Uterus (tissue), 2 donors: ENCODE measurements at regions not wholly inside any gene's neighbourhood (a gene's known extent, or its start where the extent isn't known, plus 50 kb on each side); places are given as distances from the start of the nearest gene placed in this dataset.

ENCODE experiments used
- POLR2A ChIP-seq, 2 donors: fragments of 450-650 bp; IDR thresholded peaks; one replicate each; pipeline ENCODE4 v1.6.1; 2016; ENCODE audit warnings: antibody characterized with exemption in 2 of 2, mild to moderate bottlenecking in 1 of 2, moderate library complexity in 1 of 2
- TF ChIP-seq, protein P1 (sequence below), 4 experiments: fragments of 200-600 bp in 2 of 4; fragments of 450-650 bp in 2 of 4; sonication (generic) in 2 of 4; IDR thresholded peaks; one replicate each; pipeline ENCODE4 v1.5.1; 2016 to 2019; ENCODE audit warnings: antibody characterized with exemption in 4 of 4, mild to moderate bottlenecking in 2 of 4, moderate library complexity in 1 of 4

DNA sequence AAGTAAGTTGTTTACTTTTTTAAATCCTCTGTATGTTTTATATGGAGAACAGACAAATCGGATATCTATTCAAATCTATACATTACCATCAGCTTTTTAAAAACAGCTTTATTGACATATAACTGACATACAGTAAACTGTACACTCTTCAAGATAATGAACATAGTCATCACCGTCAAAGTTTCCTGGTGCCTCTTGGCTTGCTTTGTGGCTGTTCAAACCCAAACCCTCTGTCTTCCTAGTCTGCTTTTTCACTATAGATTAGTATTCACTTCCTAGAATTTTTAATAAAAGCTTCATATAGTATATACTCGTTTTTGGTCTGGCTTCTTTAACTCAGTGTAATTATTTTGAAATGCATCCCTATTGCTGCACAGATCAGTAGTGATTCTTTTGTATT is 56.4 kb upstream of the TPTE start:
- TF ChIP-seq, protein P1, sequence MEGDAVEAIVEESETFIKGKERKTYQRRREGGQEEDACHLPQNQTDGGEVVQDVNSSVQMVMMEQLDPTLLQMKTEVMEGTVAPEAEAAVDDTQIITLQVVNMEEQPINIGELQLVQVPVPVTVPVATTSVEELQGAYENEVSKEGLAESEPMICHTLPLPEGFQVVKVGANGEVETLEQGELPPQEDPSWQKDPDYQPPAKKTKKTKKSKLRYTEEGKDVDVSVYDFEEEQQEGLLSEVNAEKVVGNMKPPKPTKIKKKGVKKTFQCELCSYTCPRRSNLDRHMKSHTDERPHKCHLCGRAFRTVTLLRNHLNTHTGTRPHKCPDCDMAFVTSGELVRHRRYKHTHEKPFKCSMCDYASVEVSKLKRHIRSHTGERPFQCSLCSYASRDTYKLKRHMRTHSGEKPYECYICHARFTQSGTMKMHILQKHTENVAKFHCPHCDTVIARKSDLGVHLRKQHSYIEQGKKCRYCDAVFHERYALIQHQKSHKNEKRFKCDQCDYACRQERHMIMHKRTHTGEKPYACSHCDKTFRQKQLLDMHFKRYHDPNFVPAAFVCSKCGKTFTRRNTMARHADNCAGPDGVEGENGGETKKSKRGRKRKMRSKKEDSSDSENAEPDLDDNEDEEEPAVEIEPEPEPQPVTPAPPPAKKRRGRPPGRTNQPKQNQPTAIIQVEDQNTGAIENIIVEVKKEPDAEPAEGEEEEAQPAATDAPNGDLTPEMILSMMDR (IDR thresholded peaks at IDR 0.05) = no peak
- no peak for TF ChIP-seq POLR2A (IDR thresholded peaks at IDR 0.05)
